ENCODE measurements at regions not wholly inside any gene's neighbourhood (a gene's known extent, or its start where the extent isn't known, plus 50 kb on each side); places are given as distances from the start of the nearest gene placed in this dataset.

DNA sequence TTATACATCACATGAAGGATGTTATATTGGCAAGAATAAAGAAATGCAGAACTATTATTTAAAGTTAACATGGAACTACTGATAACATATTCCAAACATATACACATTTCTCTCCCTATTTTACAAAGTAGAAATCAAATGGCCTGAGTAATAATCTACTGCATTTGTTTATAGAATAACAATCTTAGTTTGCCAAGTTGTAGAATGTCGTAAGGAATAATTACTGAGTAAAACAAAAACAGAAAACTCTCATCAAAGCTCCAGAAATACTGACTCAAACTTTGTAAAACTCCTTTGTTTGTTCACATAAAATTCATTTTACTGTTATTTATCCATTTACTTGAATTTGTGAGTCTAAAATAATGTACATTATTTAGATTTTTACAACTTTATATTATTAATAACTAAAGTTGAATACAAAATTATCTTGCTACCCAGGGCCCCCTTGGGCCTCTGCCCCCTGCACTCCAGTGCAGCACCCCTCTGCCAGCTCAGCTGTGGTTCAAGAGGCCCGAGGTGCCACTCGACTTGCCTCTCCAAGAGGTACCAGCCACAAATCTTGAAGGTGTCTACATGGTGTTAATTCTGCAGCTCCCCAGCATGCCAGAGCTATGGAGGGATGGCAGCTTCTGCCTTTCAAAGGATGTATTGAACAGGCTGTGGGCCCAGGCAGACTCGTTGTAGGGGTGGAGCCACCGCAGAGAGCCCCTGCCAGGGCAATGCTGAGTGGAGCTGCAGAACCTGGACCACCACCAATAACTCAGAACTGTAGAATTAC, 2819.7 kb downstream of the PCDH9 start:
- Histone ChIP-seq H3K27me3 (replicated peaks; ENCODE audit: insufficient read depth) (no peaks in the 10 kb centered on the region), H3K4me1 (replicated peaks) (no peaks in the 10 kb centered on the region), H3K9me3 (no peaks in the 10 kb centered on the region), H3K27ac (no peak overlapping the region), H3K4me3 (no peak overlapping the region), H3K36me3 (no peaks in the 10 kb centered on the region)
- intact Hi-C loops (cut with DNase I) = no loop called here
- 82% methylated on average over 5 of the region's 5 CpGs for WGBS
- no peak for DNase-seq (ENCODE audit: low spot score)
- no peak for TF ChIP-seq POLR2A (IDR thresholded peaks at IDR 0.05)
- no peak for TF ChIP-seq CTCF (IDR thresholded peaks at IDR 0.05)
- no peak for TF ChIP-seq POLR2AphosphoS5 (IDR thresholded peaks at IDR 0.05)

GRCh38 chr13:64397701-64398100, 2832.4 kb downstream of the PCDH9 start:
- H3K27me3 ChIP-seq (replicated peaks; ENCODE audit: insufficient read depth) = no peaks in the 10 kb centered on the region
- no peaks in the 10 kb centered on the region for H3K9me3 ChIP-seq
- WGBS = 4% methylated on average over 2 of the region's 2 CpGs
- no peak overlapping the region for H3K4me3 ChIP-seq
- no peak overlapping the region for H3K27ac ChIP-seq
- H3K4me1 ChIP-seq (replicated peaks) = no peaks in the 10 kb centered on the region
- no peak for DNase-seq (ENCODE audit: low spot score)
- H3K36me3 ChIP-seq = no peaks in the 10 kb centered on the region
- intact Hi-C loops (cut with DNase I) = no loop called here
- no peak for TF ChIP-seq POLR2AphosphoS5 (IDR thresholded peaks at IDR 0.05)
- no peak for TF ChIP-seq CTCF (IDR thresholded peaks at IDR 0.05)

DNA sequence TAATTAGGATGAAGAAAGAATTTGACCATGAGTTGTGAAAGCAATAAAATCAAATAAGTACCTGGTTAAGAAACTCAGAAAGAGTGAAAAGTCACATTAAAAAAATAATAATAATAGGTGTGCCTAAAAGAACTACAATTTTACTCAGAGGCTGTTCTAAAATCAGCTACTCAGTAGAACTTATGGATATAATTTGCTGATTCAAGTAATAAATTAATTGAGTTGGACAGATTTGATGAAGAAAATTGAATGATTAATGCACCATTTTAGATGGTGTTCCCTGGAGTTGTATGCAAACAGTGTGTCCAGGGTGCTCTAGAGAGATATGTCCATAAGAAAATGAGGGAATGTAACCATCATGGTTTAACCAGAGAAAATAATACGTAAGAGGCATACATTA, 2852.5 kb downstream of the PCDH9 start:
- TF ChIP-seq POLR2AphosphoS5 (IDR thresholded peaks at IDR 0.05) (no peak), POLR2A (IDR thresholded peaks at IDR 0.05) (no peak), CTCF (IDR thresholded peaks at IDR 0.05) (no peak)
- Histone ChIP-seq H3K4me1 (replicated peaks) (no peaks in the 10 kb centered on the region), H3K9me3 (no peaks in the 10 kb centered on the region), H3K27me3 (replicated peaks; ENCODE audit: insufficient read depth) (no peaks in the 10 kb centered on the region), H3K27ac (no peak overlapping the region), H3K36me3 (no peaks in the 10 kb centered on the region), H3K4me3 (no peak overlapping the region)
- intact Hi-C loops (cut with DNase I) = no loop called here
- WGBS = 97% methylated on average over 1 of the region's 1 CpG
- DNase-seq (ENCODE audit: low spot score) = no peak

DNA sequence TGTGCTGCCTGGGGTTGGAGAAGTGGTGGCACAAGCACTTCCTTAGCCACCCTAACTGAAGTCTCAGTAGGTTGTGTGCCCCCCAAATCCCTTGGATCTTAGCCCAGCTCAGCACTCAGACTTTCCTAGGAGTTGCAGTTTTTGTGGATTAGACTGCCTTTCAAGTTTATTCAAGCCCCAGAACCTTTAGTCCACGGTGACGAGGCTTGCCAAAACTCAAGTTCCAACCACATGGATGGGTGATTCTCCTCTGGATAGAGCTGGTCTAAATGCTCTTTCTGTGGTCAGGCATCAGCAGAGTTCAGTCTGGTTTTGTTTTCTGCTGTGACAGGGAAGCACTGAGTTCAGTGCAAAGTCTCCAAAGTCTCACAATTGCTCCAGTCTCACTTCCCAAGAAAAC, 2858.7 kb downstream of the PCDH9 start:
- TF ChIP-seq POLR2AphosphoS5 (IDR thresholded peaks at IDR 0.05) (no peak), CTCF (IDR thresholded peaks at IDR 0.05) (no peak), POLR2A (IDR thresholded peaks at IDR 0.05) (no peak)
- no peaks in the 10 kb centered on the region for H3K4me1 ChIP-seq (replicated peaks)
- no peak overlapping the region for H3K4me3 ChIP-seq
- H3K27ac ChIP-seq = no peak overlapping the region
- 84% methylated on average over 2 of the region's 2 CpGs for WGBS
- H3K9me3 ChIP-seq = no peaks in the 10 kb centered on the region
- H3K27me3 ChIP-seq (replicated peaks; ENCODE audit: insufficient read depth) = no peaks in the 10 kb centered on the region
- H3K36me3 ChIP-seq = no peaks in the 10 kb centered on the region
- intact Hi-C loops (cut with DNase I) = no loop called here
- DNase-seq (ENCODE audit: low spot score) = no peak

GRCh38 chr13:64371045-64371444, 2859.1 kb downstream of the PCDH9 start:
- DNase-seq (ENCODE audit: low spot score) = no peak

More at GRCh38 chr13:64371045-64371444, 2859.1 kb downstream of the PCDH9 start:
- no peak for TF ChIP-seq POLR2AphosphoS5 (IDR thresholded peaks at IDR 0.05)
- TF ChIP-seq CTCF (IDR thresholded peaks at IDR 0.05) = no peak
- no peak for TF ChIP-seq POLR2A (IDR thresholded peaks at IDR 0.05)
- Histone ChIP-seq H3K27me3 (replicated peaks; ENCODE audit: insufficient read depth) (no peaks in the 10 kb centered on the region), H3K4me1 (replicated peaks) (no peaks in the 10 kb centered on the region), H3K36me3 (no peaks in the 10 kb centered on the region), H3K27ac (no peak overlapping the region), H3K4me3 (no peak overlapping the region), H3K9me3 (no peaks in the 10 kb centered on the region)
- intact Hi-C loops (cut with DNase I) = no loop called here

All from prostate gland (tissue), 2 donors.